ENCODE measurements at regions not wholly inside any gene's neighbourhood (a gene's known extent, or its start where the extent isn't known, plus 50 kb on each side); places are given as distances from the start of the nearest gene placed in this dataset.
"Not testable (repeated sequence)": the region's sequence is repeated elsewhere in the genome, so short reads cannot be mapped to it uniquely, and the experiment has no call there.

DNA sequence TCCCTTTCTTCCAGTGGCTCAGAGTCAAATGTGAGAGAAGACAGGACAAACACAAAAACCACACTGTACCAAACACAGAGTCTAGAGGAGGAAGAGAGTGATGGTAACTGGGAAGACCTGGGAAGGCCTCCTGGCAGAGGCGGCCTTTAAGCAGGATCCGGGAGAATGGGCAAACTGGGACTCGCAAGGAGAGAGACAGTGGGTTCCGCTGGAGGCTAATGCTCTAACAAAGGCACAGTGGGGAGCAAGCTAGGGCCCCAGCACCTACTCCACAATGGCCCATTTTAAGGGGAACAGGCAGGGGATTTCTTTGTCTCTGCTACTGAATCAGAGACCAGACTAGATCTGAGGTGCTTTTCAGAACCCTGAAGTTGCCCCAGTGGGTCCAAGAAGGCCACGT, 81.4 kb upstream of the HES1 start:
- no peak for TF ChIP-seq POLR2AphosphoS5 (IDR thresholded peaks at IDR 0.05)
- TF ChIP-seq, protein P1, sequence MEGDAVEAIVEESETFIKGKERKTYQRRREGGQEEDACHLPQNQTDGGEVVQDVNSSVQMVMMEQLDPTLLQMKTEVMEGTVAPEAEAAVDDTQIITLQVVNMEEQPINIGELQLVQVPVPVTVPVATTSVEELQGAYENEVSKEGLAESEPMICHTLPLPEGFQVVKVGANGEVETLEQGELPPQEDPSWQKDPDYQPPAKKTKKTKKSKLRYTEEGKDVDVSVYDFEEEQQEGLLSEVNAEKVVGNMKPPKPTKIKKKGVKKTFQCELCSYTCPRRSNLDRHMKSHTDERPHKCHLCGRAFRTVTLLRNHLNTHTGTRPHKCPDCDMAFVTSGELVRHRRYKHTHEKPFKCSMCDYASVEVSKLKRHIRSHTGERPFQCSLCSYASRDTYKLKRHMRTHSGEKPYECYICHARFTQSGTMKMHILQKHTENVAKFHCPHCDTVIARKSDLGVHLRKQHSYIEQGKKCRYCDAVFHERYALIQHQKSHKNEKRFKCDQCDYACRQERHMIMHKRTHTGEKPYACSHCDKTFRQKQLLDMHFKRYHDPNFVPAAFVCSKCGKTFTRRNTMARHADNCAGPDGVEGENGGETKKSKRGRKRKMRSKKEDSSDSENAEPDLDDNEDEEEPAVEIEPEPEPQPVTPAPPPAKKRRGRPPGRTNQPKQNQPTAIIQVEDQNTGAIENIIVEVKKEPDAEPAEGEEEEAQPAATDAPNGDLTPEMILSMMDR (IDR thresholded peaks at IDR 0.05): no peak
- no peak for TF ChIP-seq POLR2A (IDR thresholded peaks at IDR 0.05)
- H3K27ac ChIP-seq: no peak overlapping the region
- no peaks in the 10 kb centered on the region for H3K36me3 ChIP-seq
- H3K4me3 ChIP-seq: no peak overlapping the region
- intact Hi-C loops (cut with DNase I; ENCODE audit: low total_unique reads): no loop called here
- no peaks in the 10 kb centered on the region for H3K4me1 ChIP-seq
- DNase-seq (ENCODE audit: low spot score in 2 of 2): no peak
- no peaks in the 10 kb centered on the region for H3K27me3 ChIP-seq
- peaks cover 10 to 14% of the 10 kb centered on the region in 2 donors for H3K9me3 ChIP-seq

DNA sequence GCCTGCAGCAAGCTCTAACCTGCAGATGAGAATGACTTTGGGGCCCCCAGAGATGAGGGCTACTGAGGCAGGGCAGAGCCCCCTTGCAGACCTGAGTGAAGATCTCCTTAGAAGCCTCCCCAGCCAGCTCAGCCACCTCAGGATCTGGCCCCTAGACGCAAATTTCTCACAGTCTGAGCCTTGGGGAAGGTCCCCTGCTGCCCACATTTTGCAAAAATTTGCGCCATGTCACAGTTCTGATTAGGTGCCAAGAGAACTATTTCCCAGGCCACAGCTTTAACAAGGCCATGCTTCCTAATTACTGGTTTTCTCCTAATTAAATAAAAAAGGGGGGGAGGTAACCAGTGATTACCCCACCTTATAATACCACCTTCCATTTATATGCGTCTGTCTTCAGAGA, 81.0 kb upstream of the HES1 start:
- Histone ChIP-seq H3K9me3 (peaks cover 10 to 14% of the 10 kb centered on the region in 2 donors), H3K4me1 (no peaks in the 10 kb centered on the region), H3K36me3 (no peaks in the 10 kb centered on the region), H3K27ac (no peak overlapping the region), H3K4me3 (no peak overlapping the region), H3K27me3 (no peaks in the 10 kb centered on the region)
- intact Hi-C loops (cut with DNase I; ENCODE audit: low total_unique reads): no loop called here
- TF ChIP-seq, protein P1 (IDR thresholded peaks at IDR 0.05): no peak
- no peak for TF ChIP-seq POLR2A (IDR thresholded peaks at IDR 0.05)
- TF ChIP-seq POLR2AphosphoS5 (IDR thresholded peaks at IDR 0.05): no peak
- DNase-seq (ENCODE audit: low spot score in 2 of 2): no peak

DNA sequence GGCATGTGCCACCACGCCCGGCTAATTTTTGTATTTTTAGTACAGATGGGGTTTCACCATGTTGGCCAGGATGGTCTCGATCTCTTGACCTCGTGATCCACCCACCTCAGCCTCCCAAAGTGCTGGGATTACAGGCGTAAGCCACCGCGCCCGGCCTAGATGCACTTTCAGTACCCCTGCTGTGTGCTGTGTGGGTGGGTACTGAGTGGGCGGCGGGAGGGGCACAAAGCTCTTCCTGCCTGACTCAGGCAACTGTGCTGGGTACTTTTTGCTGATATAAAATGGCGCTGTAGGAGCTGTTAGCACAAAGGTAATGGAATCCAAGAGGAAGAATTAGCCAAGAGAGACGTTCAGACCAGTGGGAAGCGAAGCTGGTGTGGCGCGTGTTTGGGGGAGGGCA, 79.6 kb upstream of the HES1 start:
- H3K36me3 ChIP-seq; DNase-seq (ENCODE audit: low spot score in 2 of 2); H3K27me3 ChIP-seq; H3K4me3 ChIP-seq; H3K4me1 ChIP-seq; H3K9me3 ChIP-seq; H3K27ac ChIP-seq; intact Hi-C loops (cut with DNase I; ENCODE audit: low total_unique reads): not testable (repeated sequence)

DNA sequence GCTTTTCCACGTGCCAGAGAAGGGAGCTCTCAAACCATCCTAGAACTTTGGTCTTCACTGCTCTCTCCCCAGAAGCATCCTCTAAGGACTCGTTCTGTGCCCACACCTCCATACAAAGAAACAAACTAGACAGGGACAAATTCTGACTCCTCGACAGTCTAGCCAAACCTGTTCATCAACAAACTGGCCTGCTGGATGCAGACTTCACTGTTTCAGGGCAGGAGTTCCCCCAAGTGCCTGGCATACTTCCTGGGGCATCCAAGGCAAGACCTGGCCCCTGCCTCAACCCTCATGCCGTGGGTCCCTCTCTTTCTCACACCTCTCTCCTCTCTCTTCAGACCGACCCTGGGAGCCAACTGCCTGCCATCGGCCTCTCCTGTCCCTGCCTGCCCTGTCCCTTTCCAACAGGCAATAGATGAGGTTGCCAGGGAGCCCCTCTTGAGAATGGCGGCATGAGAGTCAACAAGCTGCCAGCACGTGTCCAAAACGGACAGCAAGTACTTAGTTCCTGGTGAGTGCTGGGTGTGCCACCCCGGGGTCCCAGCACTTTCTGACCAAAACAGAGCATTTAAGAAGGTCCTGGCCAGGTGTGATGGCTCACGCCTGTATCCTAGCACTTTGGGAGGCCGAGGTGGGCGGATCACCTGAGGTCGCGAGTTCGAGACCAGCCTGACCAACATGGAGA, 79.1 kb upstream of the HES1 start:
- H3K4me1 ChIP-seq: no peaks in the 10 kb centered on the region
- H3K9me3 ChIP-seq: no peaks in the 10 kb centered on the region
- intact Hi-C loops (cut with DNase I; ENCODE audit: low total_unique reads): no loop called here
- TF ChIP-seq, protein P1 (IDR thresholded peaks at IDR 0.05): no peak
- no peak for TF ChIP-seq POLR2AphosphoS5 (IDR thresholded peaks at IDR 0.05)
- TF ChIP-seq POLR2A (IDR thresholded peaks at IDR 0.05): no peak
- no peak overlapping the region for H3K4me3 ChIP-seq
- no peak overlapping the region for H3K27ac ChIP-seq
- DNase-seq (ENCODE audit: low spot score in 2 of 2): peak in 1 of 2 donors; percentile 35
- no peaks in the 10 kb centered on the region for H3K36me3 ChIP-seq
- no peaks in the 10 kb centered on the region for H3K27me3 ChIP-seq

DNA sequence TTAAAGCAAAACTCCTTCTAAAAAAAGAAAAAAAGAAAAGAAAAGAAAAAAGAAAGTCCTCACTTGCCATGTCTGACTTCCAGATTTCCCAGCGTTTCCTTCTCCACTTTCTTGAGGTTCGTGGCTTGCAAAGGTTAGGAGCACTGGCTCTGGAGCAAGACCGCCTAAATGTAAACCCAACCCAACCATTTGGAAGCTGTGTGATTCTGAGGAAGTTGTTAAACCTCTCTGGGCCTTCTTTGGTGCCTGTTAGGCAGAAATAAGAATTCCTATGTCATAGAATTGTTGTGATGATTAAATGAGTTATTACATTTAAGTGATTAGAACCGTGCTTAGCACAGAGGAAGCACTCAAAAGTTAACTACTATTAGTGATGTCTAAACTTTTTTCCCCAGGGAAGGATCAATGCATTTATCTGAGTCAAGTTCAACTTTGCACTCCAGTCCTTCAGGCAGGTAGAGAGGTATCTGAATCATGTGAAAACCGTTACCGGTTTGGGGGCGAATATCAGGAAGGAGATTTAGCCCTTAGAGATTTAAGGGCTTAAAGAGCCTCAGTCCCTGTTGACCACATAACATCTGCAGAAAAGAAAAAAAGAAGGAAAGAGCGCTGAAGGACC, 78.3 kb upstream of the HES1 start:
- Histone ChIP-seq H3K27ac (no peak overlapping the region), H3K27me3 (no peaks in the 10 kb centered on the region), H3K4me3 (peak overlapping the region; percentile 26 to 55 (median 45)), H3K4me1 (no peaks in the 10 kb centered on the region), H3K9me3 (no peaks in the 10 kb centered on the region), H3K36me3 (no peaks in the 10 kb centered on the region)
- TF ChIP-seq POLR2A (IDR thresholded peaks at IDR 0.05): no peak
- TF ChIP-seq POLR2AphosphoS5 (IDR thresholded peaks at IDR 0.05): no peak
- TF ChIP-seq, protein P1 (IDR thresholded peaks at IDR 0.05): no peak
- intact Hi-C loops (cut with DNase I; ENCODE audit: low total_unique reads): no loop called here
- DNase-seq (ENCODE audit: low spot score in 2 of 2): no peak
